Fibroblast of peridontal ligament (primary cell): ENCODE measurements at regions not wholly inside any gene's neighbourhood (a gene's known extent, or its start where the extent isn't known, plus 50 kb on each side); places are given as distances from the start of the nearest gene placed in this dataset.
A peak's percentile ranks its signal among the peaks of the same experiment; 100 is the strongest.

ENCODE experiments used
- DNase-seq: peaks from one replicate; pipeline ENCODE4 v3.0.0-alpha.2; 2010; ENCODE audit errors: extremely low read depth

- DNase-seq: no peak
Observed at GRCh38 chr4:96175871-96176270, 336.0 kb downstream of the PDHA2 start.

GRCh38 chr4:96183611-96184010 is 343.7 kb downstream of the PDHA2 start:
- DNase-seq: no peak

- DNase-seq: no peak
Observed at GRCh38 chr4:96186593-96186992, 346.7 kb downstream of the PDHA2 start.

- DNase-seq: no peak
Observed at GRCh38 chr4:96189761-96190160, 349.9 kb downstream of the PDHA2 start.

- no peak for DNase-seq
Observed at GRCh38 chr4:96193061-96193460, 353.2 kb downstream of the PDHA2 start.

GRCh38 chr4:96194993-96195392 is 355.1 kb downstream of the PDHA2 start:
- DNase-seq: peak; percentile 4

GRCh38 chr4:96205143-96205936 is 365.4 kb downstream of the PDHA2 start:
- DNase-seq: no peak

GRCh38 chr4:96227515-96227914 is 387.6 kb downstream of the PDHA2 start:
- DNase-seq: no peak

- DNase-seq: no peak
Observed at GRCh38 chr4:96228463-96228862, 388.6 kb downstream of the PDHA2 start.

GRCh38 chr4:96240041-96240440 is 400.1 kb downstream of the PDHA2 start:
- DNase-seq: no peak

- no peak for DNase-seq
Observed at GRCh38 chr4:96241819-96242218, 401.9 kb downstream of the PDHA2 start.

GRCh38 chr4:96247096-96247495 is 407.2 kb downstream of the PDHA2 start:
- no peak for DNase-seq

- DNase-seq: no peak
Observed at GRCh38 chr4:96248225-96248624, 408.3 kb downstream of the PDHA2 start.

- DNase-seq: no peak
Observed at GRCh38 chr4:96260064-96260682, 420.3 kb downstream of the PDHA2 start.

- no peak for DNase-seq
Observed at GRCh38 chr4:96262057-96262456, 422.2 kb downstream of the PDHA2 start.

- DNase-seq: no peak
Observed at GRCh38 chr4:96263291-96263690, 423.4 kb downstream of the PDHA2 start.

- DNase-seq: no peak
Observed at GRCh38 chr4:96264941-96265463, 425.1 kb downstream of the PDHA2 start.

GRCh38 chr4:96293806-96294205 is 453.9 kb downstream of the PDHA2 start:
- DNase-seq: no peak

GRCh38 chr4:96295143-96295741 is 455.3 kb downstream of the PDHA2 start:
- peak; percentile 0 for DNase-seq

- no peak for DNase-seq
Observed at GRCh38 chr4:96301715-96302114, 461.8 kb downstream of the PDHA2 start.

- DNase-seq: no peak
Observed at GRCh38 chr4:96305030-96305429, 465.1 kb downstream of the PDHA2 start.

- peak; percentile 11 for DNase-seq
Observed at GRCh38 chr4:96312046-96312685, 472.3 kb downstream of the PDHA2 start.
